ENCODE measurements at regions not wholly inside any gene's neighbourhood (a gene's known extent, or its start where the extent isn't known, plus 50 kb on each side); places are given as distances from the start of the nearest gene placed in this dataset.

GRCh38 chr11:134489728-134490127, 77.7 kb upstream of the B3GAT1 start:
- ChIA-PET CTCF (no interaction called here), POLR2A (no interaction called here)
- peaks cover 18% of the 10 kb centered on the region for H3K9me3 Mint-ChIP-seq
- H3K27ac Mint-ChIP-seq: no peak overlapping the region
- H3K27me3 Mint-ChIP-seq (ENCODE audit: low read depth): peaks cover 21% of the 10 kb centered on the region
- no peak for DNase-seq (ENCODE audit: low spot score)
- no peaks in the 10 kb centered on the region for H3K4me1 Mint-ChIP-seq
- TF ChIP-seq ZNF396 (CRISPR knock-in tag; IDR thresholded peaks at IDR 0.05; ENCODE audit: borderline replicate concordance) (no peak), IRF1 (CRISPR knock-in tag; IDR thresholded peaks at IDR 0.05) (no peak), FOXP4 (CRISPR knock-in tag; IDR thresholded peaks at IDR 0.05) (no peak), ZNF317 (CRISPR knock-in tag; IDR thresholded peaks at IDR 0.05; ENCODE audit: borderline replicate concordance, low read depth) (no peak), CREB1 (CRISPR knock-in tag; IDR thresholded peaks at IDR 0.05) (no peak), FOXJ3 (CRISPR knock-in tag; IDR thresholded peaks at IDR 0.05; ENCODE audit: borderline replicate concordance) (no peak)
- H3K36me3 Mint-ChIP-seq: no peaks in the 10 kb centered on the region
- no peak for ATAC-seq
- H3K4me3 Mint-ChIP-seq: no peak overlapping the region

GRCh38 chr11:134488913-134489312, 76.9 kb upstream of the B3GAT1 start:
- CTCF ChIA-PET: no interaction called here
- DNase-seq (ENCODE audit: low spot score) (no peak), ATAC-seq (no peak)
- Mint-ChIP-seq H3K27ac (peak overlapping the region; percentile 46; the same call in 1 of the 2 replicates), H3K4me1 (no peaks in the 10 kb centered on the region), H3K4me3 (no peak overlapping the region), H3K9me3 (peaks cover 12% of the 10 kb centered on the region), H3K36me3 (no peaks in the 10 kb centered on the region), H3K27me3 (ENCODE audit: low read depth) (peaks cover 12% of the 10 kb centered on the region)
- POLR2A ChIA-PET: interaction anchor here (0.7 kb wide), 1 partner anchor 29 kb away, joined by 3 read pairs; no protein-coding TSS in a partner anchor
- TF ChIP-seq STAT6 (CRISPR knock-in tag; conservative IDR thresholded peaks at IDR 0.05; ENCODE audit: low read depth) (no peak), GRHL2 (CRISPR knock-in tag; IDR thresholded peaks at IDR 0.05; ENCODE audit: insufficient replicate concordance, severe bottlenecking) (no peak), ZNF138 (CRISPR knock-in tag; conservative IDR thresholded peaks at IDR 0.05) (no peak), ZNF423 (CRISPR knock-in tag; IDR thresholded peaks at IDR 0.05) (no peak), USF2 (CRISPR knock-in tag; IDR thresholded peaks at IDR 0.05) (no peak), SMAD4 (CRISPR knock-in tag; IDR thresholded peaks at IDR 0.05) (no peak)

GRCh38 chr11:134488512-134488911, 76.5 kb upstream of the B3GAT1 start:
- DNase-seq (ENCODE audit: low spot score) (no peak), ATAC-seq (no peak)
- Mint-ChIP-seq H3K9me3 (peaks cover 10% of the 10 kb centered on the region), H3K27ac (peak overlapping the region; percentile 46; the same call in 1 of the 2 replicates), H3K4me1 (no peaks in the 10 kb centered on the region), H3K27me3 (ENCODE audit: low read depth) (peaks cover 10% of the 10 kb centered on the region), H3K36me3 (no peaks in the 10 kb centered on the region), H3K4me3 (no peak overlapping the region)
- POLR2A ChIA-PET: interaction anchor here (0.7 kb wide), 1 partner anchor 29 kb away, joined by 3 read pairs; no protein-coding TSS in a partner anchor
- CTCF ChIA-PET: no interaction called here
- TF ChIP-seq OVOL2 (CRISPR knock-in tag; IDR thresholded peaks at IDR 0.05; ENCODE audit: borderline replicate concordance) (no peak), TEAD1 (CRISPR knock-in tag; IDR thresholded peaks at IDR 0.05) (no peak), USF2 (CRISPR knock-in tag; IDR thresholded peaks at IDR 0.05) (no peak), SMAD4 (CRISPR knock-in tag; IDR thresholded peaks at IDR 0.05) (no peak), USF1 (CRISPR knock-in tag; IDR thresholded peaks at IDR 0.05) (no peak), ATF1 (CRISPR knock-in tag; IDR thresholded peaks at IDR 0.05) (no peak), CREM (CRISPR knock-in tag; IDR thresholded peaks at IDR 0.05) (no peak), ZNF281 (CRISPR knock-in tag; IDR thresholded peaks at IDR 0.05) (no peak), ETV6 (CRISPR knock-in tag; IDR thresholded peaks at IDR 0.05) (no peak), MLX (CRISPR knock-in tag; IDR thresholded peaks at IDR 0.05) (no peak), KAT7 (CRISPR knock-in tag; IDR thresholded peaks at IDR 0.05; ENCODE audit: borderline replicate concordance) (no peak)

All from WTC11 (cell line).